ENCODE measurements at regions not wholly inside any gene's neighbourhood (a gene's known extent, or its start where the extent isn't known, plus 50 kb on each side); places are given as distances from the start of the nearest gene placed in this dataset.

DNA sequence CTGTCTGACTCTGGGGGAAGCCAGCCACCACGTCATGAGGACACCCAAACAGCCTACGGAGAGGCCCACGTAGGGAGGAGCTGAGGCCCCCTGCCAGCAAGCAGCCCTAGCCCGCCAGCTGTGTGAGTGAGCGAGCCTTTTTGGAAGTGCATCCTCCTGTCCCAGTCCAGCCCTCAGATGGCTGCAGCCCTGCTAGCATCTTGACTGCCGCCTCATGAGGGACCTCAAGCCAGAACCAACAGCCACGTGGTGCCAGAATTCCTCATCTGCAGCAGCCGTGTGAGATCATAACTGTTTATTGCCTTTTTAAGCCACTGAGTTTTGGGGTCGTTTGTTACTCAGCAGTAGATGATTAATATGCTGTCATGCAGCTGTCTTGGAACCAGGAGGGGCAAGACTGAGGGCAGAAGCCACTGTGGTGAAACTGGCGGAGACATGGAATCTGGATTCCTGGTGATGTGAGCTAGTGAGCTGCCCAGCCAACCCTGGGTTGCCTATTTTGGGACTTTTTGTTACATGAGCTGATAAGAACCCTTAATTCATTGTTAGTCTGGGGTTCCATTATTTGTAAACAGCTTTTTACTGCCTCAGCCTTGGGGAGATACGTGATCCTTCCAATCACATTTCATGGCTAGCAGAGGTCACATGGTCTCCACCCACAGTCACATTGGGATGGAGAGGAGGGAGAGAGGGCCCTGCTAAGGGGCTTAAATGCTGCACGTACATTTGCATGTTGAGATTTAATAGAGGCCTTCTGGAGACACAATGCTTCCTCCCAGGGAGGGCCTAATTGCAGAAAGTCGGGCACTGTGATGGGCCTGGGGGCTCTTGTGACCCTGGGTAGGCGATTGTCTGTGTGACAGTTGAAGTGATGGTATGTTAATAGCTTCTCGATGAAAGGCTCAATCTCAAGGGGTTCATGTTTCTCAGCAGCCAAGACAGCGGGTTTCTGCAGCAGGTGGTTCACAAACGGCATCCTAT lies 73.8 kb downstream of the RPLP1 start:
- Histone ChIP-seq H3K27me3 (no peaks in the 10 kb centered on the region), H3K4me3 (no peak overlapping the region), H3K27ac (no peak overlapping the region), H3K36me3 (replicated peaks in 1 of 2; ENCODE audit: insufficient read depth in 1 of 2, low read depth in 2 of 2) (no peaks in the 10 kb centered on the region), H3K4me1 (no peaks in the 10 kb centered on the region), H3K9me3 (no peaks in the 10 kb centered on the region)
- no peak for TF ChIP-seq POLR2A (IDR thresholded peaks at IDR 0.05)
- TF ChIP-seq, protein P1, sequence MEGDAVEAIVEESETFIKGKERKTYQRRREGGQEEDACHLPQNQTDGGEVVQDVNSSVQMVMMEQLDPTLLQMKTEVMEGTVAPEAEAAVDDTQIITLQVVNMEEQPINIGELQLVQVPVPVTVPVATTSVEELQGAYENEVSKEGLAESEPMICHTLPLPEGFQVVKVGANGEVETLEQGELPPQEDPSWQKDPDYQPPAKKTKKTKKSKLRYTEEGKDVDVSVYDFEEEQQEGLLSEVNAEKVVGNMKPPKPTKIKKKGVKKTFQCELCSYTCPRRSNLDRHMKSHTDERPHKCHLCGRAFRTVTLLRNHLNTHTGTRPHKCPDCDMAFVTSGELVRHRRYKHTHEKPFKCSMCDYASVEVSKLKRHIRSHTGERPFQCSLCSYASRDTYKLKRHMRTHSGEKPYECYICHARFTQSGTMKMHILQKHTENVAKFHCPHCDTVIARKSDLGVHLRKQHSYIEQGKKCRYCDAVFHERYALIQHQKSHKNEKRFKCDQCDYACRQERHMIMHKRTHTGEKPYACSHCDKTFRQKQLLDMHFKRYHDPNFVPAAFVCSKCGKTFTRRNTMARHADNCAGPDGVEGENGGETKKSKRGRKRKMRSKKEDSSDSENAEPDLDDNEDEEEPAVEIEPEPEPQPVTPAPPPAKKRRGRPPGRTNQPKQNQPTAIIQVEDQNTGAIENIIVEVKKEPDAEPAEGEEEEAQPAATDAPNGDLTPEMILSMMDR (IDR thresholded peaks at IDR 0.05): no peak
- ATAC-seq (no peak), DNase-seq (no peak)
- intact Hi-C loops (cut with DNase I): no loop called here
- WGBS, 2 donors: 77 to 80% methylated on average over 13 to 17 of the region's 17 CpGs

DNA sequence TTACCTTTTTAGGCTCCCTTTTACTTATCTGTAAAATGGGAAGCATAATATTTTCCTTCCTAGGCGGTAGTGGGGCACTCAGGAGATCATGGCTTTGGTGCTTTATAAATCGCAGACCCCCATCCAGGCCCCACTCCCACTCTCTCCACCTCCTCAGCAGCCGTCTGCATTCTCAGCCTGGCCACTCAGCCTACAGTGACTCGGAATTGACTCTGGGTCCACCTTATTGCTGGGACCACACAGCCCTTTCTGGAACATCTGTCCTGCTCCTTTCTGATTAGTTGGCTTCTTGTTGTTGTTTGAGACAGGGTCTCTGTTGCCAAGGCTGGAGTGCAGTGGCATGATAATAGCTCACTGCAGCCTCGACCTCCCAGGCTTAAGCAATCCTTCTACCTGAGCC lies 76.5 kb downstream of the RPLP1 start:
- H3K36me3 ChIP-seq (replicated peaks in 1 of 2; ENCODE audit: insufficient read depth in 1 of 2, low read depth in 2 of 2): no peaks in the 10 kb centered on the region
- H3K27me3 ChIP-seq: no peaks in the 10 kb centered on the region
- 82 to 85% methylated on average over 5 of the region's 5 CpGs for WGBS, 2 donors
- H3K27ac ChIP-seq: no peak overlapping the region
- TF ChIP-seq, protein P1 (IDR thresholded peaks at IDR 0.05): no peak
- TF ChIP-seq POLR2A (IDR thresholded peaks at IDR 0.05): no peak
- H3K9me3 ChIP-seq: no peaks in the 10 kb centered on the region
- H3K4me1 ChIP-seq: no peaks in the 10 kb centered on the region
- ATAC-seq (no peak), DNase-seq (no peak)
- intact Hi-C loops (cut with DNase I): no loop called here
- no peak overlapping the region for H3K4me3 ChIP-seq

DNA sequence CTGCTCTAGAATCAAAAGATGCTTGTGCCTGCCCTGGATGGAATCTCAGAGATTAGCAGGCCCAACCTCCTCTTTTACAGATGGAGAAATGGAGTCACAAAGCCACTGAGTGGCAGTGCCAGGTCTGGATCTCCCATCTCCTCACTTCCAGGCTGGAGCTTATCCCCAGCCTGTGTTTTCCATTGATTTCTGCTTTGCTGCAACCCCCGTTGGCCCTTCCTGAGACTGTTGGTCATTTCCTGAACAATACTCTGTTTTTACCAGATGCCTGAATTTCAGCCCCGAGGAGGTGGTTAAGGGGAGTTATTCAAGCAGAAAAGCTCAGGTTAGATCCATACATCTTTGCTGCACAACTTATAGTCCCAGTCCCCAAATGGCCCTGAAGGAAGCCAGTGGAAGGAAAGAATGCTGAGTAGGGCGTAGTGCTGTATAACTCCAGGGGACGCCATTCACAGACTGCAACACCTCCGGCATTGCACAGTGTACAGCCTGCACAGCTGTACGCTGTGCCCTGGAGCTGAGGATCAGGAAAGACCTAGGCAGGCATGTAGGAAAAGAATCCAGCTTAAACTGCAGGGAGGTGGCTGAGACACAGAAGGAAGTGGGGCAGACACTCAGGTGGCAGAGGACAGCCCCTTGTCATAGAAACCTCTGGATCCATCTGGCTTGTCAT lies 77.5 kb downstream of the RPLP1 start:
- H3K27me3 ChIP-seq: no peaks in the 10 kb centered on the region
- TF ChIP-seq, protein P1 (IDR thresholded peaks at IDR 0.05): no peak
- no peak for TF ChIP-seq POLR2A (IDR thresholded peaks at IDR 0.05)
- DNase-seq: no peak
- no peaks in the 10 kb centered on the region for H3K36me3 ChIP-seq (replicated peaks in 1 of 2; ENCODE audit: insufficient read depth in 1 of 2, low read depth in 2 of 2)
- intact Hi-C loops (cut with DNase I): no loop called here
- H3K4me3 ChIP-seq: no peak overlapping the region
- no peak for ATAC-seq
- WGBS, 2 donors: 58 to 64% methylated on average over 6 of the region's 6 CpGs
- H3K27ac ChIP-seq: no peak overlapping the region
- no peaks in the 10 kb centered on the region for H3K4me1 ChIP-seq
- no peaks in the 10 kb centered on the region for H3K9me3 ChIP-seq

DNA sequence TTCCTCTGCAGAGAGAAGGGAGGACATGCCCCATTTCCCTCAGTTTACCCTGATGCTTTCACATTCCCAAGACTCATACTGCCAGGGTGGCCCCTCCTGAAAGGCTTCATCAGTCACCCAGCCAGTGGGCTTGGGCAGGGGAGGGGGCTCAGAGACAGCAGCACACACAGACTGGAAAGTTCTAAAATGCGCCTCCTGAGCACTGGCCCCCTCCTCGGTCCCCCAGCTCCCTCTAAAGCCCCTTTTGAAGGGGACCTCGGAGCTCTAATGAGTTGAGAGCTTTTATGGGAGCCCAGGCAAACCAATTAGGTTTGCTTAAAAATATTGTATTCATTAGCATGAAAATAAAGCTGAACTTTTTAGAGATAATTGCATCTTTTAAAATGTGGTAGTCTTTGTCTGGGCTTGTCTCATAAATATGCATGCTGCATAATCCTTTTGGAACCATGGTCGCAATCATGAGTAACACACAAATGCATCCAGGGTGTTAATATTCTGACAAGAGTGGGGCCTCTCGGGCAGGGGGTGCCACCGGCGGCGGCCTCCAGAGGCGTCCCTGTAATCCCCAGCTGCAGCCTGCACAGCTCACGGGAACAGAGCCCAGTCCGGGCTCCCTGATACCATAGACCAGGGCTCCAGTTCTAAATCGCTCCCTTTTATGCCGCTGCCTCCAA lies 78.5 kb downstream of the RPLP1 start:
- no peak for DNase-seq
- Histone ChIP-seq H3K9me3 (no peaks in the 10 kb centered on the region), H3K4me1 (no peaks in the 10 kb centered on the region), H3K36me3 (replicated peaks in 1 of 2; ENCODE audit: insufficient read depth in 1 of 2, low read depth in 2 of 2) (no peaks in the 10 kb centered on the region), H3K27me3 (no peaks in the 10 kb centered on the region), H3K27ac (no peak overlapping the region), H3K4me3 (no peak overlapping the region)
- no peak for ATAC-seq
- intact Hi-C loops (cut with DNase I): no loop called here
- TF ChIP-seq, protein P1 (IDR thresholded peaks at IDR 0.05): no peak
- TF ChIP-seq POLR2A (IDR thresholded peaks at IDR 0.05): no peak
- 65 to 73% methylated on average over 9 to 13 of the region's 13 CpGs for WGBS, 2 donors
